Adrenal gland (tissue), 9 donors: ENCODE measurements at regions not wholly inside any gene's neighbourhood (a gene's known extent, or its start where the extent isn't known, plus 50 kb on each side); places are given as distances from the start of the nearest gene placed in this dataset.

ENCODE experiments used
- DNase-seq, 7 donors: peaks; one replicate each; pipeline ENCODE4 v3.0.0-alpha.2; 2019 to 2020
- H3K27ac ChIP-seq, 5 donors: fragments of 200-600 bp; sonication (generic) in 4 of 5; 1 replicate in 3 of 5; 2 replicates in 2 of 5; pipeline versions ENCODE4 v1.5.1 to v1.8.0; 2016 to 2020; ENCODE audit warnings: mild to moderate bottlenecking in 1 of 5
- H3K27me3 ChIP-seq: fragments of 200-600 bp; 2 replicates; pipeline ENCODE4 v1.8.0; 2021
- H3K36me3 ChIP-seq, 2 donors: fragments of 200-600 bp; replicated peaks in 1 of 2; 1 replicate in 1 of 2; 2 replicates in 1 of 2; pipeline versions ENCODE4 v1.5.1 to v1.8.0; 2018 to 2022
- H3K4me1 ChIP-seq, 2 donors: fragments of 200-600 bp; replicated peaks in 1 of 2; 1 replicate in 1 of 2; 2 replicates in 1 of 2; pipeline versions ENCODE4 v1.5.1 to v1.8.0; 2018 to 2021
- H3K4me3 ChIP-seq, 4 donors: fragments of 200-600 bp; sonication (generic) in 3 of 4; one replicate each; pipeline ENCODE4 v1.5.1; 2016 to 2018
- H3K9me3 ChIP-seq, 3 donors: fragments of 200-600 bp; sonication (generic) in 1 of 3; replicated peaks in 1 of 3; 1 replicate in 2 of 3; 2 replicates in 1 of 3; pipeline versions ENCODE4 v1.5.1 to v1.8.0; 2016 to 2021
- POLR2A ChIP-seq, 2 donors: fragments of 450-650 bp; IDR thresholded peaks; one replicate each; pipeline ENCODE4 v1.6.1; 2017; ENCODE audit warnings: antibody characterized with exemption in 2 of 2, mild to moderate bottlenecking in 2 of 2, moderate library complexity in 1 of 2
- WGBS, 4 donors: extraction: QIAGEN DNeasy Blood & Tissue Kit in 2 of 4; methylation state at CpG; one replicate each; pipeline versions ENCODE4 v1.1.5 to v1.1.7; 2013 to 2017; 5-methylcytosine and 5-hydroxymethylcytosine counted together
- intact Hi-C, 2 donors: fragments of 100-400 bp; cut with DNase I; formaldehyde crosslinking; loops; one replicate each; pipeline versions ENCODE4 v1.14.1 to v1.15.0; 2022 to 2023
- TF ChIP-seq, protein P1 (sequence below), 6 experiments: fragments of 450-650 bp in 4 of 6; fragments of 200-600 bp in 2 of 6; sonication (generic) in 1 of 6; IDR thresholded peaks; 1 replicate in 5 of 6; 2 replicates in 1 of 6; pipeline versions ENCODE4 v1.5.1 to v1.8.0; 2016 to 2021; ENCODE audit warnings: antibody characterized with exemption in 6 of 6, mild to moderate bottlenecking in 2 of 6, moderate library complexity in 1 of 6
- donor health status: healthy with polysubstance abuse.
- donor health status: Bipolar disorder and iron deficiency.
- donor health status: DM: yes; HTN: yes; CAD: no.
- donor health status: DM: no; HTN: no; CAD: no.
- donor health status: DM: no; HTN: no; CAD: no.

DNA sequence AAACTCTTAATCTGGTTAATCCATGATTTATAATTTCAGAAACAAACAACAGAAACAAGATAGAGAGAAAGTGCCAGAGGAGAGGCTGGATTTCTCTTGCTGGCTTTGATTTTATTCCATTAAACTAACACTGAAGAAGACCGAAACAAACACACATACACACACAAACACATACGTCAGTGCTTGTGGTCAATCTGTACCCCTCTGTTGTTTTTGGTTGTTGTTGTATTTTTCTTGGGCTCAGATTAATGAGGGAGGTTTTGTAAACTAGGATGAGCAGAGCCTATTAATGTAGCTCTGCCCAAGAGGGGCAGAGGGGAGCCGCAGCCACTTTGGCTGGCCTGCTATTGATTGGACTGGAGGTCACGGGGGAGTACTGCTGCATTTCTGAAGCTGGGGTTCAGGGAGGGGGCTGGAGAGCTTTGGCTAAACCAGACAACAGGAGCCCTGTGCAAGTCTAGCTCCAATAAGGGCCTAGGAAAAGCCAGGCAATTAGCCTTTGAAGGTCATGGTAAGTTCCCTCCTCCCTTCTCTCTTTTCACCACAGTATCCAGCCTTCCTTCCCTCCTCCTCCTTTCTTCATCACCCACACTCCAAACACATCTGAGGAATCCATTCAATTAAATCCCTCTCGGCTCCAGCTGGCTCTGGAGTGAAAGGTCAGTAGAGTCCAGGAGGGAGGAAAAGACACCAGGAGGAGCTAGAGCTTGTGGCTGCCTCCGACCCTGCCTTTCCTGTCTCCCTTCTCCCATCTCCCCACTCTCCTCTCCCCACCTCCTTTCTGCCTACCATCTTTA lies 344.1 kb upstream of the LMO3 start:
- intact Hi-C loops: no loop called here
- 54 to 63% (median 60%) methylated on average over 6 of the region's 6 CpGs for WGBS, 4 donors
- H3K4me3 ChIP-seq: no peak overlapping the region
- H3K27me3 ChIP-seq: no peaks in the 10 kb centered on the region
- H3K27ac ChIP-seq: no peak overlapping the region
- no peaks in the 10 kb centered on the region for H3K9me3 ChIP-seq
- H3K36me3 ChIP-seq: no peaks in the 10 kb centered on the region
- no peak for TF ChIP-seq POLR2A (IDR thresholded peaks at IDR 0.05)
- TF ChIP-seq, protein P1, sequence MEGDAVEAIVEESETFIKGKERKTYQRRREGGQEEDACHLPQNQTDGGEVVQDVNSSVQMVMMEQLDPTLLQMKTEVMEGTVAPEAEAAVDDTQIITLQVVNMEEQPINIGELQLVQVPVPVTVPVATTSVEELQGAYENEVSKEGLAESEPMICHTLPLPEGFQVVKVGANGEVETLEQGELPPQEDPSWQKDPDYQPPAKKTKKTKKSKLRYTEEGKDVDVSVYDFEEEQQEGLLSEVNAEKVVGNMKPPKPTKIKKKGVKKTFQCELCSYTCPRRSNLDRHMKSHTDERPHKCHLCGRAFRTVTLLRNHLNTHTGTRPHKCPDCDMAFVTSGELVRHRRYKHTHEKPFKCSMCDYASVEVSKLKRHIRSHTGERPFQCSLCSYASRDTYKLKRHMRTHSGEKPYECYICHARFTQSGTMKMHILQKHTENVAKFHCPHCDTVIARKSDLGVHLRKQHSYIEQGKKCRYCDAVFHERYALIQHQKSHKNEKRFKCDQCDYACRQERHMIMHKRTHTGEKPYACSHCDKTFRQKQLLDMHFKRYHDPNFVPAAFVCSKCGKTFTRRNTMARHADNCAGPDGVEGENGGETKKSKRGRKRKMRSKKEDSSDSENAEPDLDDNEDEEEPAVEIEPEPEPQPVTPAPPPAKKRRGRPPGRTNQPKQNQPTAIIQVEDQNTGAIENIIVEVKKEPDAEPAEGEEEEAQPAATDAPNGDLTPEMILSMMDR (IDR thresholded peaks at IDR 0.05): no peak
- no peaks in the 10 kb centered on the region for H3K4me1 ChIP-seq
- no peak for DNase-seq

DNA sequence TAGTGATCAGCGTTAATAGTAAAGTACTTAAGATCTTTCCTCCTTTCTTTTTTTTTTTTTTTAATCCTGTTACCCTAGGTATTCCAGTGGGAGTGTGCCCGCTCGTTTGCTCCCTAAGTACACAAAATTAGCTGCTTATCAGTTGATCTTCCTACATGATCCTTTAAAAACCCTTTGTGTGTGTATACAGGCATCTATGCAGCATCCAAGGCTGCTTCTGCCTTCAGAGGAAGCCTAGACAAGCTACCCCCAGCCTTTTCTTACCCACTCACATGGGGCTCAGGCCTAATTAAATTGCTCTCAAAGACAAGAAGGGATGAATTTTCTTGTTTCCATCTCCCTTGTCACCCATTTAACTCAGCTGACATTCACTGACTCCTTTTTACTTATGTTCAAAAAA lies 343.4 kb upstream of the LMO3 start:
- 69 to 76% (median 71%) methylated on average over 3 of the region's 3 CpGs for WGBS, 4 donors
- TF ChIP-seq POLR2A (IDR thresholded peaks at IDR 0.05): no peak
- TF ChIP-seq, protein P1 (IDR thresholded peaks at IDR 0.05): no peak
- Histone ChIP-seq H3K9me3 (no peaks in the 10 kb centered on the region), H3K27me3 (no peaks in the 10 kb centered on the region), H3K36me3 (no peaks in the 10 kb centered on the region), H3K4me1 (no peaks in the 10 kb centered on the region), H3K27ac (no peak overlapping the region), H3K4me3 (no peak overlapping the region)
- no peak for DNase-seq
- intact Hi-C loops: no loop called here

DNA sequence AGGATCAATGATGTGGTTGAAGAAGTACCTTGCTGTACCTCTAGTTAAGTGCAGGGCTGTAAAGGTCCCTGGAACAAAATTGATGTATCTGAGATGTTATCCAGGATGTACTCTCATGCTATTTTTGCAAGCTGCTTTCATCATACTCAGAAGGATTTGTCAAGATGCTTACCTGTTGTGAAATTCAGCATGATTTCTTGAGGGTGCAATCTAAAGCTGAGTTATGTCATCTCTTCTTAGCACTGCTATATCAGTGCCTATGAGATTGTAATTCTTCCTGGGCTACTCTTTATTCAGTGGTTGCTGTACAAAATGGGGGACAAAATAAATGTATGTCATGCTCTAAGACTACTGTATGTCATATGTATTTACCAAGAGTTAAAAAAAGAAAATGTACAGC lies 340.7 kb upstream of the LMO3 start:
- no peak for TF ChIP-seq POLR2A (IDR thresholded peaks at IDR 0.05)
- TF ChIP-seq, protein P1 (IDR thresholded peaks at IDR 0.05): no peak
- H3K4me1 ChIP-seq: no peaks in the 10 kb centered on the region
- no peaks in the 10 kb centered on the region for H3K36me3 ChIP-seq
- no peak for DNase-seq
- H3K4me3 ChIP-seq: no peak overlapping the region
- no peaks in the 10 kb centered on the region for H3K27me3 ChIP-seq
- H3K9me3 ChIP-seq: no peaks in the 10 kb centered on the region
- H3K27ac ChIP-seq: no peak overlapping the region
- intact Hi-C loops: no loop called here

DNA sequence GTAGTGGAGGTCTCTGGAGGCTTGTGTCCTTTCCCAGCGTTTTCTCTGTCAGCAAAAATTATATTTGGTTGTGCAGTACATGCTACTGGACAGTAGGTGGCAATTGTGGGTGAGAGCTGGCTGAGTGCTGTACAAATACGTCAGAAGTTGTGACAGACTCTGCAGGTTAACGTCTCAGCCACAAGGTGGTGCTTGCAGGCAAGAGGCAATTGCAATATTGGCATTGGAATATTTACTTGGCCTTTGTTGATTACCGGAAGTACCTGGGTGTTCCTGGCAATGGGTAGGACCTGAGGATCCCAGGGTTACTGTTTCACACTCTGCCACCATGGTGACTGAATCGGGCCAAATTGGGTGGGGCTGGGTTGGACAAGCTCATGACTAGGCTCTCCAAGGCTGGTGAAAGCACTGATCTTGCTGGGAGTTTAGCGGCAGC lies 333.9 kb upstream of the LMO3 start:
- TF ChIP-seq POLR2A (IDR thresholded peaks at IDR 0.05): no peak
- TF ChIP-seq, protein P1 (IDR thresholded peaks at IDR 0.05): peak; percentile 21 to 50 (median 35)
- H3K27ac ChIP-seq: no peak overlapping the region
- H3K9me3 ChIP-seq: no peaks in the 10 kb centered on the region
- no peaks in the 10 kb centered on the region for H3K36me3 ChIP-seq
- 36 to 41% (median 38%) methylated on average over 6 of the region's 6 CpGs for WGBS, 4 donors
- H3K4me3 ChIP-seq: no peak overlapping the region
- peak in 4 of 7 donors; percentile 7 to 27 (median 26) for DNase-seq
- no peaks in the 10 kb centered on the region for H3K27me3 ChIP-seq
- intact Hi-C loops: no loop called here
- H3K4me1 ChIP-seq: no peaks in the 10 kb centered on the region
